ENCODE measurements at regions not wholly inside any gene's neighbourhood (a gene's known extent, or its start where the extent isn't known, plus 50 kb on each side); places are given as distances from the start of the nearest gene placed in this dataset.

DNA sequence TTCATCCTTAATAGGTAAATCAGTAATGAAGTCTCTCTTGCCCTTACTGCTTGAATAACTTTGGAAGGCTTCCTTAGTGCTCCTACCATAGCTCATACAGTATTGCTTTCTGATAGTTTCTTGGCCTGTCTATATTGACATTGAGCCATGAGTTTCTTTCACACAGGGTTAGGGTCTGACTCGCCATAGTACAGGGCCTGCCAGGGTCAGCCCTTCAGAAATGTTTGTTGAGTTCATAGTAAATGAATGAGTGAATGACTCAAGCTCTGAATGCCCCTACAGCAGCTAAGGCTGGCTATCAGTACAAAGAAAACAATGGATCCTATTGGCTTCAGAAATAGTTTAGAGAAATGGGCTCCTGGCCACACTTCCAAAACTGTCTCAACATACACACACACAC is 65.0 kb upstream of the LRATD1 start:
- no peak for DNase-seq

DNA sequence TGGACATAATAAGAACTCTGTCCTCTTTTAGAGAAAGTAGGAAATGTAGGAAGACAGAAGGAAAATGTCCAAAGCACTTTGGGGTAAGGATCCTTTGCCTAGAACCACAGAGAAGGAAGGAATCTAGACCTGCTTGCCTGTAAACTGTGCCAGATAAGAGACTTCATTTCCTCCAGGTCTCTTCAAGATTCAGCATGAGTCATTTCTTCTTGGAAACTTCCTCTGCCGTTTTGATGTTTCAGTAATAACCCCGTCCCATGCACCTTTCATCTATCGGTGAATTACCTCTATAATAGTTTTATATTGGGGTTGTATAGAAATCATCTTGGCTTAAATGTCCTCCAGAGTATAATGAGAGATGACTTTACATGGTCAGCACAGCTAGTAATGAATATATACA is 63.2 kb upstream of the LRATD1 start:
- DNase-seq, result no peak

DNA sequence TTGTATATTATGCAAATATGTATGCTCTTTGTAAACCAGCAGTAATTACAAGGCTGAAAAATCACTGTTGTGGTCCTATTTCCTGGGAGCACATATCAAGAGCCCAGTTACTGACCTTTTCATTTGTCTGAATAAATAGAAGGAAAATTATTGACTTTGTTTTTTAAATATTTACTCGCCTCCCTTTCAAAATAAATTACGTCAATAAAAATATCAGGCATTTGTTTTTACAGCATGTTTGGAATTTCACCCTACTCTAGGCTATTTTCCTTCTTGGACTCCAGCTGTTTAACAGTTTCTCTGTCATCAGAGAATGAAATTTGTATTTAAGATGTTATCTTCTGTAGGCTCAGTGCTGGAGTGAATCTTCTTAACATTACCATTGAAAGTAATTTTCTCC is 59.9 kb upstream of the LRATD1 start:
- no peak for DNase-seq

GRCh38 chr2:14577843-14578242 is 54.7 kb upstream of the LRATD1 start:
- DNase-seq, result no peak
